Skeletal muscle cell (primary cell): ENCODE measurements at regions not wholly inside any gene's neighbourhood (a gene's known extent, or its start where the extent isn't known, plus 50 kb on each side); places are given as distances from the start of the nearest gene placed in this dataset.
"Not testable (repeated sequence)": the region's sequence is repeated elsewhere in the genome, so short reads cannot be mapped to it uniquely, and the experiment has no call there.

Experiments used
- DNase-seq: peaks from one replicate; pipeline ENCODE4 v3.0.0-alpha.2; 2010; ENCODE audit warnings: low read depth
- H3K4me3 ChIP-seq: 2 replicates; pipeline ENCODE4 v1.5.1; 2011; ENCODE audit warnings: low read depth, mild to moderate bottlenecking, control low read depth, low read length, moderate library complexity

DNA sequence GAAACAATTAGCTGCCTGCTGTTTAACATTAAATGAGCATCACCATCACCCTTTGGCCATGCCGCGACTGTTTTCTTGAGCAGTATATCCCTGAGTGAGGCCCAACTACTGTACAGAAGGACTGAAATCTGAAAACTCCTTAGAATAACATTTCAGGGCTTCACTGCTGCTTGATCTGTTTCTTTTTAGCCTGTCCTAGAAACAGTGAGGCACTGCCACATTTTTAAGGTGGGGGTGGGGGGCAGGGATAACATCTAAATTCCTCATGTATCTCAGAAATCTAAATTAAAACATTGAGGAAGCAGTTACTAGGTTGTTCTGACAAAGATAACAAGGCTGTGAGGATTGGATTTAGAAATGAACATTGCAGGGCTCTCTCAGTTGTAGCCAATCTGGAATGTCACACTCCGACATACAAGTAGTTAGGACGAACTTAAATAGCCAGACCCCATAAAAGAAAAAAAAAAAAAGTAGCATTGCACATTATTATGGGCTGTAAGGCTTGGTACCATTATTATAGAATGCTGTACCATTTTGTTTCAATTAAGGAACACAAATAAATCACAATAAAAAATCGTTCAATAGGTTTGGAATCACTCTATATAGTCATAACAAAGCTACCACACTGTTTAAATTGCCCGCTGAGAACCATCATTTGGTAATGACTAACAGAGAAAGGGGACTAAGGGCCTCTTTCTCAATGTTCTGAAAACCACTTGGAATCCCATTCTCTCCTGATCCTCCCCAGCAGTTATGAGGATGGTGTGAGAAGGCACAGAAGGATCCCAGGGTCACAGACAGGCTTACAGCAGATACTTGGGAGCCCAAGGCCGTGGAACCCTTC is 256.1 kb downstream of the INHBA start:
- DNase-seq, result no peak
- no peak overlapping the region for H3K4me3 ChIP-seq

DNA sequence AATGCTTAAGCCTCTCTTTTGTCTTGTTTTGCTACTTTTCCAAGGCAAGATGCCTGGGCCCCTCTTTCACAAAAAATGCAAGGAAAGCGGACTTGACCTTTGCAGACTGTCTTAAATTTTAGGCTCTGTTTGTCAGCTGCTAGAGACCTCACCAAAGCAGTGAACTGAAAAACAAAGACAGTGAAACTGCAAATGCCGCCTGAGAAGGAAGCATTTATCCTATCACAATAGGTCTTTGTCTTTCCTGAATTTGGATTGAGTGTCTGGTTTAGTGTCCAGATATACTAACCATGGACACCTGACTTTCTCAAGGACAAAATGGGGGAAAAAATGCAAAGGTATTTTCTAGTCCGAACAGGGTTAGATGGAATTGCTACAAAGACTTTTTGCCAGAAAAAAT is 256.9 kb downstream of the INHBA start:
- H3K4me3 ChIP-seq, result no peak overlapping the region
- DNase-seq, result no peak

DNA sequence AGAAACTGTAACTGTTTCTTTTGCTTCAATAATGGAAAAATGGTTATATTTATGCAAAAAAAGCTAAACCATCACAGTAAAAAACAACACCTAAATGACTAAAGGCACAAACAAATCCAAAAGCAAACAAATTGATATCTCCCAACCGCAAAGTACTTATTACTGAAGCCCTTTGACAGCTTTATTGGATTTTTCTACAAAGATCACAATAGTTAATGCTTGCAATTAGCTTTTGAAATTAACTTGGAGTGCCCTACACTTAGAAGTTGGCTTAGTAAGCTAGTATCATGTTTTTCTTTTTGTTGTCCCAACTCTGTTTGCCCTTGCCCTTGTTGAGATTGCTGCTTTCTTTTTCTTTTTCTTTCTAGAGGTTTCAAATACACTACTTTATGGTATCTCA is 257.5 kb downstream of the INHBA start:
- no peak for DNase-seq
- no peak overlapping the region for H3K4me3 ChIP-seq

DNA sequence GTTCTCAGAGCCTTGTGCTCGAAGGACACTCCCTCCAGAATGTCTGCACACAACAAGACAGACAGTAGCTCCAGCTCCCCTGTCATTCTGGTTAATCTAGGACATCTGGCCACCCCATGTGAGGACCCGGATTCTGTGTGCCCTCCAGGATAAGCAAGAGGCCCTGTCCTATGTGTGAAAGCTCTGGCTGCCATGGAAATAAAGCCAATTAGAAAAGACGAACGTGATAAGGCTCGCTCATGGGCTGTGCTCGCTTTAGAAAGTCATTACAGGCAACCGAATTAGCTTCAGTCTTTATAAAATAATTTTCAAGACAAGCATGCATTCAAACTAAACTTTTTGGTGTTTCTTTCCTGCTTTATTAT is 263.4 kb downstream of the INHBA start:
- no peak overlapping the region for H3K4me3 ChIP-seq

DNA sequence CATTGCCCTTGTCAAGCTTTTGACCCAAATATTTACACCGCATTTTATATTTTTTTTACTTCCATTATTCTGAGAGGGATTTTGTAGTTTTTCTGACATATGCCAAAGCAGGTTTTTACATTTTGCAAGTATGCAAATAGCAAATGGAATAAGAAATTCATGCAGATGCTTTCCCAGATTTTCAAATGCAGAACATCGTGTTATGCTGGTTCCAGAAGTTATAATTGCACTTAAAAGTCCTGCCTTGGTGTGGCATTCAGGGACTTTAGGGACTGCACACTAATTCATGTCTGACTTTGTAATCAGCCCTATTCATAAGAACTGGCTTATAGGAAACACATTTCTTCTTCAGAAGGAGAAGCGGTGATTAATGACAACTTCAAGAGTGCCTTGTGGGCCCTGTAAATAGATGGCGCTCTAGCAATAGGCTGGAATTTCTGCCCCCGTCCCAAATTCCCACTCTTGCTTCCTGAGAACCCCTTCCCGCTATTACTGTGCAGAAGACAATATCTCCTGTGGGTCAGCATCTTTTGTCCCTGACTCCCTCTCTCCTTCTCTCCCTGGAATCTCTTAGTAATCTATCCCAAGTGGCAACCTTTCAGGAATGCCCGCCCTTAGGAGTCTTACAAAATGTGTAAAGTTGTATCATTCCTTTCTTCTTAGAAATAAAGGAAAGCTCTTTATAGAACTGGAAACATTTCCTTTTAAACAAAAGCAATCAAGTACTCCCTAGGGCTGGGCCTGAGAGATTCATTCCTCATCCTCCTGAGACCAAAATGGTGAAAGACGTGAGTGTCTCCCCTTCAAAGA is 264.0 kb downstream of the INHBA start:
- H3K4me3 ChIP-seq, result no peak overlapping the region
- no peak for DNase-seq

More for the DNA sequence above, 263.4 kb downstream of the INHBA start:
- no peak for DNase-seq

DNA sequence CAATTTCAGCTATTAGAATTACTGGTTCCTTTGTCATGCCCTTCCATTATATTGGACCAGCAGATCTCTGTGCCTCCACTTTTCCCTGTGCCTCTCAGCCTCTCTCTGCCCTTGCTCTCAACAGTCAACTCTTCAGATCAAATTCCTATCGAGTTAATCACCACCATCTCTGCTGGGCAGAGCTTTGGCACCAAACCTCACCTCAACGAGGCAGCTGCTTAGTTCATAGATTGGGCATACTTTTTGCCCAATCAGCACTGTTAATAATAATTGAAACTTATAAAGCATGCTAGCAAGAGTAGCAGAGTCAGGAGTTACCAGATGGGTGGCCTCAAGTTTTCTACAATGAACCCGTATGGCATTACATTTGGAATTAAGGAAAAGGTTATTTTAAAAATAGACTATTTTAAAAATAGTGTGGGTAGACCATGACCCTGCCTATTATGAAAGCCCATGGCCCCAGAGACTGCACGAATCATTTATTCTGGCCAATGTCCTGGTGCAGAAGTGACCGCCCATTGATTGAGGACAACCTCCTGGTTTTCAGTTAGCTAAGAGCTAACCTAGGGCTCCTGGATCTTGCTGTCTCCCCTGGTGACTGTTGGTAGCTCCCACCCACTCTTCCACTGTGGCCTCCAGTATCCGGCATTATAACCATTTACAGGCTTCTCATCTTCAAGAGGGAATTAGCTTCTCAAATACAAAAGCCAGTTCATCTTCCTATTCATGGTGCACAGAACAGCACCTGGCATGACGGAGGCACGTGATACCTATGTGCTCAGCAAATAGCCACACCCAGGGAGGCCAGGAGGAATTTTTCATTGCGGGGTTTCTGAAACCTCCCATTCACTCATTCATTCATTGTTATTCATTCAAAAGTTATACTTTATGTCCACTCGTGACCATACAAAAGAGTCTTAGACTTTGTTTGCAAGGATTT is 265.4 kb downstream of the INHBA start:
- DNase-seq, result no peak
- no peak overlapping the region for H3K4me3 ChIP-seq

DNA sequence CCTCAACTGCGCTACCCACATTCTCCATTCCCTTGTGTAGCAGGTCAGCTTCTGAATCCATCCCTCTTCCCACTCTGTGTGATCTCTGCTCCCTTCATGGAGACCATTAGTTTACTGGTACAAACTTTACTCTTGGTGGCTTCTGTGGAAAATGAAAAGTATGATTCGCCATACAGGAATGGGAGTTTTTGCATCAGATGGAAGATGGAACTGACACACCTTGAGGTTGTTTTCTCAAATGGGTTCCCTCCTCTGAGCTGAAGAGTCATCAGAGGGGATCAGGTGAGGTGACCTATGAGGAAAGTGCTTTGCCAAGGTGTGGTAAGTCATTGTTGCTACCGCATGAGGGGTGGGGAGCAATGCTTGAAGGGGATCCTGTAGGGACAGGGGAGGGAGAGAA is 266.8 kb downstream of the INHBA start:
- H3K4me3 ChIP-seq, result no peak overlapping the region
- no peak for DNase-seq

DNA sequence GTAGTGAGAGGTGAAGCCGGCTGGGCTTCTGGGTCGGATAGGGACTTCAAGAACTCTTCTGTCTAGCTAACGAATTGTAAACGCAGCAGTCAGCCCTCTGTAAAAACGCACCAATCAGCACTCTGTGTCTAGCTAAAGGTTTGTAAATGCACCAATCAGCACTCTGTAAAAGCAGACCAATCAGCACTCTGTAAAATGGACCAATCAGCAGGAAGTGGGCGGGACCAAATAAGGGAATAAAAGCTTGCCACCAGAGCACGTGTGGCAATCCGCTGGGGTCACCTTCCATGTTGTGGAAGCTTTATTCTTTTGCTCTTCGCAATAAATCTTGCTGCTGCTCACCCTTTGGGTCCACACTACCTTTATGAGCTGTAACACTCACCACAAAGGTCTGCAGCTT is 267.9 kb downstream of the INHBA start:
- not testable (repeated sequence) for DNase-seq, H3K4me3 ChIP-seq

DNA sequence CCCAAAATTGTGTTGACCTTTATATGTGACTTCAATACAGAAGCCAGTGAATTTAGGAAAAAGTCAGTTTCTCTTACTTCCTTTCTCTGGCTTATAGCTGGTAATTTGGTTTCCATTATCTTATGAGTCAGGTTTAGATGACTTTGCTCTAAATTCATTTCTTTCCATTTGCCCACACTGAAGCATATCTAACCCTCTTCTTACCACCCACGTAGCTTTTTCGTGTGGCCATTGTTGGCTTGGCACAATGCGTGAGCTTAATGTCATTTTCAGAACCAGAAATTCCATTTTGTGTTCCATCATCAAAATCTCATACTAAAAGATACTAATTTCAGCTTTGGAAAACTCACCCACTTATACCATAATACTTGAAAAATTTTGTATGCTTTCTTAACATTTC is 271.2 kb downstream of the INHBA start:
- H3K4me3 ChIP-seq, result no peak overlapping the region
- DNase-seq, result no peak

DNA sequence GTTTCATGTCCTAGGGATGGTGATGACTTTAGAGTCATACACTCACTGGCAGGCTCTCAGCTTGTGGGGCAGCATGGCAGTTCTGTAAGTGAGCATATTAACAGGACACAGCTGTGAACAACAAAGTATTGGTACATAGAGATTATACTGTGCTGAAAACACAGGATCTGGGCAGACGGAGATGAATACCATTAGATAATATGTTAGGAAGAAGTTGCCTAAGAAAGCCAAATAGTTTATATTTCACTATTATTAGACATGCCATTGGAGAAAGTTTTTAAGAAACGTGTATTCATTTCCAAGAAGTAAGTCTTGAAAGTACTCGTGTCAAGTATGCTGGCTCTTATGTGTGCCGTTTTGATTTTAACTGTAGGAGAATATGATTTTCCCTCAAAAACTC is 274.5 kb downstream of the INHBA start:
- H3K4me3 ChIP-seq, result no peak overlapping the region
- DNase-seq, result no peak

DNA sequence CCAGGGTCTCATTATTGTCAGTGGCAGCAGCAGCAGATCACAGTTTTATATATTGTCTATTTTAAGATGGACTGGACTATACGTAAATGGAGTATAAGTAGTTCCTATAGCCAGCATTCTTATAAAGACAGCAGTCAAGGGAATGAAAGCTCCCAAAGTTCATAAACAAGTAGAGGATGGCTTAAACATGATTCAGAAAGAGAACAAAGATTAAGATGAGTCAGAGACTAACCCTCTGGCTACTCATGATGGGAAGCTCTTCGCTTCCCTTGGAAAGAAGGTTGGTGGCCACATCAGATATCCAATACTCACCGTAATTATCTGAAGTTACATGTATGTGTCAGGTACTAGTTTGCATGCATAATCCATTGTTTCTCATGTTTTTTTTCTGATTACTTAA is 277.0 kb downstream of the INHBA start:
- no peak overlapping the region for H3K4me3 ChIP-seq
- peak; percentile 70 for DNase-seq

DNA sequence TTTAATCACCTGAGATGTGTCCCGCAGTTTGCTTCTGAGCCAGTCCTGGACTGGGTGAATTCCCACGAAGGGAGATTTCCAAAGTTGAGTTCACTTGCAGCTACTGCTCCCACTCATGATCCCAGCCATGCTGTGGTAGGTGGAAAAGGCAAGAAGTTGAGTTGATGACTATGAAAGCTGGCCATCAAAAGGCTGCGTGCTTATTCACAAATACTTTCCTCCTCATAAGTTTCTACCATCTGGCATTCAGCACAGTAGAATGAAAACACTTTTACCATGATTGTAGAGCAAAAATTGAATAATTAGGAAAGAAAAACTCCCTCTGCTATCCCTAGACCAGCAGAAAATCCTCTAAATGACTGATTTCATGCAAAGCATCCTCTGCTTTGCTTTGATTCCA is 281.8 kb downstream of the INHBA start:
- no peak for DNase-seq
- H3K4me3 ChIP-seq, result no peak overlapping the region

DNA sequence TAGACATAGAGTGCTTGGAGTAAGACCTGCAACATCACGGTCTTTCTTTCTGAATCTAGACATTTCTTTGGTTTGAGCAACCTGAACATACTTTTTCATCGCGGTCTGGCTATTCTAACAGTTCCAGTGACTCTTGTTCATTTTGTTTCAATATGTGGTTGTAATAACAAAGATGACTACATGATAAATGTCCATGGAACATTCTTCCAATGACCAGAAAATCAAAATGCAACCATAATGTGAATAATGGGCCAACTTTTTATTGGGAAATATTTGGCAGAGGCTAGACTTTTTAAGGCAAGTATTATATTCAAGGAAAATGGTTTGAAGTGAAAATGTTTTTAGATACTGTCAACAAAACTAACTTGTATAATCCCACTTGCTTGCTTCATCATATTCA is 282.5 kb downstream of the INHBA start:
- no peak overlapping the region for H3K4me3 ChIP-seq
- DNase-seq, result no peak

DNA sequence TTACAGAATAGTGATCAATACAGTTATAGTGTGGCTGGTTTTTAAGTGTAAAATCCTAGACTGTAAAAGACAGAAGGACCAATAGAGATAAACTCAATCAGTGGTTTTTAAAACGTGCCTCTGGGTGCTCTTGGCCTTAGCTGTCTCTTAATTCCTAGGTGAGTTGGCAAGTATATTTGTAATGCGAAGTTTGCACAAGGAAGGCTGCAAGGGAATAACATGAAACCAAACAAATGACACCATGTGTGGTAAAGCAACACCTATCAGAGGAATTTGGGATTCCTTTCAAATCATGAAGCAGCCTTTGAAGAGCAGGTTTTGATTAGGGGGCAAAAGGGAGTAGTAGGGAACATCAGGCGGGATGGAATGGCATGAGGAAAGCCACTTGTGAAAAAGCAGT is 284.6 kb downstream of the INHBA start:
- no peak for DNase-seq
- no peak overlapping the region for H3K4me3 ChIP-seq

DNA sequence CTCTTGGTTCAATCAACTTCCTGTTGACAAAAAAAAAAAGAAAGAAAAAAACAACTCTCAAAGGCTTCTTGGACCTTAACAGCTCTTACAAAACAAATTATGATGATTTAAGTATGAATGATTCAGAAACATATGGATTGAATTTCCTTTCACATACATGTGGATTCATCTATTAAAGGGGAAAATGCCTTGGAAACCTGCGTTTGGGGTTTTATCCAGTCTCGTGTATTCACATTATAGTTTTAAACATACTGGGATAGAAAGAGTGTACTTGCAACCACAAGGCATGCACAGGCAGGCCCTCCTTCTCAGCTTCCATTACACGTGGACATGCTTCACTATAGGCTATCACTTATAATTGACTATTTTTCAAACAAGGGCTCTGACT is 286.7 kb downstream of the INHBA start:
- no peak for DNase-seq
- H3K4me3 ChIP-seq, result no peak overlapping the region

DNA sequence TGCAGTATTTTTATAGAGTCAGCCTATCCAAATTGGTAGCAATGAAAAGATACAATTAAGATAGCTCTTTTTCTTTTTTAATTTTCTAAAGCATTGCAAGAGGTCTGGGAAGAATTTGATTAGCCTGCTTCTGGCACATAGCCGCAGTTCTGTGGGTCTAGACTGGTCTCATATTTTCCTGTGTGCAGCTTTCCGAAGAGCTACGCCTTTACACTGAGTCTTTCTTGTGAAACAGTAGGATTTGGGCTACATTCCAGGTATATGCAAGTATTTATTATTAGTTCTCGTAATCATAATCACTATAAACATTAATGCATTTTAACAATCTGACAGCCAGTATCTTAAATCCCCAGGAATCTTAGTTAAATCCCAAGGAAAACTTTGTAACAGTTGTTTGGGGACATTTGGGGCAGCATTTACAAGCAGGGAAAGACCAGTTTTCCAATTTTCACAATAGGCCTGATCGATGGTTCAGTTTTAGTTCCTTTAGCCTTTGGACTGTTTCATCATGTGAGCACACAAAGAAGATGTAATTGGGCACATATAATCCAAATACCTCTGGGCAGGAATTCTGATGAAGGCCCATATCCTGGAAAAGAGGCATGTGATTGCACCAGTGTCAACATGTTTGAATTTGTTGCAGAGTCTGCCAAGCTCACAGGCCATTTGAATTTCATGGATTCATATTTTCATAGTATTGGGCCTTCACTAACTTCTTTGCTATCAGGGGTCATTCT is 287.3 kb downstream of the INHBA start:
- no peak overlapping the region for H3K4me3 ChIP-seq
- no peak for DNase-seq

DNA sequence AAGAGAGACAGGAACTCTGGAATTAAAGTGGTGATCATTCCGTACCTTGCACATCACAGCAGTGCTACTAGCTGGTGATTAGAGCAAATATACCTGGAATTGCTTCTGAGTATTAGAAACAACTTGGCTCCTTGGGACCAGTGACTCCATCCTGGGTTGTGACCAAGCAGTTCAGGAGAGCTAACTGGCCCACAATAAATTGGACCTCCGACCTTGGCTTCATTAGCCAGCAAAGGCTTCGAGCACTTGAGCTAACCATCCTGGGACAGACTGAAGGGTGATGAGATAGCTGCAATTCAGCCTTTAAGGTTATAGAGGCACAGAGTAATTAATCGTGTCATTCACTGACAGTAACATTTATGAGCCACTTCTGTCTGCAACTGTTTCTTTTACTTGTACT is 287.8 kb downstream of the INHBA start:
- H3K4me3 ChIP-seq, result no peak overlapping the region

DNA sequence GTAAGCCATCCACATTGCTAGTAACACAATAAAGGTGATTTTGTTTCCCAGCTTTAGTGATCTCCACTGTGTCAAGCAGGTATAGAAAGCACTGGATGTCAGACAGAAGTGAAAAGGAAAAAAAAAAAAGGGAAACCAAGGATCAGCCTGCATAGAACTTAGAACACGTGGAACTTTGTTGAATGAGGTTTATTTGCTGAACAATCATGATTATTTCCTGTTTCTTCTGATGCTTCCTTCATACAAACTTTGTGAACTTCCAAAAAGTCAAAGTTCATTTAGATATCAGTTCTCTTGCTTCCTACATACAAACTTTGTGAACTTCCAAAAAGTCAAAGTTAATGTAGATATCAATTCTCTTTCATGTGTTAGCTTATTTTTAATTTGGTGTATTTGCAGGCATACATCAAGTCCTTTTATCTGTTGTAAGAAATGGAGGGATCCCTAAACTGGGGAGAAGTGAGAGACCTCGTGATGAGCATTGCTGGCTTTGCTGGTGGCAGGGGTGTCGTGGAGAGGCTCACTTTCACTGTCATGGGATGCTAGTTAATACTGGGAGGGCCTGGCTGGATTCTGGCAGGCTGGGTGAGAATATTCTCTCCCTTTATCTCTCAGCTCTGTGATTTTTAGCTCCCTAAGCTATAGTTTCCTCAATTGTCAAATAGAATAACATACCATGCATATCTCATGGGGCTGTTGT is 298.4 kb downstream of the INHBA start:
- DNase-seq, result no peak
- no peak overlapping the region for H3K4me3 ChIP-seq

More for the DNA sequence above, 287.8 kb downstream of the INHBA start:
- DNase-seq, result no peak

DNA sequence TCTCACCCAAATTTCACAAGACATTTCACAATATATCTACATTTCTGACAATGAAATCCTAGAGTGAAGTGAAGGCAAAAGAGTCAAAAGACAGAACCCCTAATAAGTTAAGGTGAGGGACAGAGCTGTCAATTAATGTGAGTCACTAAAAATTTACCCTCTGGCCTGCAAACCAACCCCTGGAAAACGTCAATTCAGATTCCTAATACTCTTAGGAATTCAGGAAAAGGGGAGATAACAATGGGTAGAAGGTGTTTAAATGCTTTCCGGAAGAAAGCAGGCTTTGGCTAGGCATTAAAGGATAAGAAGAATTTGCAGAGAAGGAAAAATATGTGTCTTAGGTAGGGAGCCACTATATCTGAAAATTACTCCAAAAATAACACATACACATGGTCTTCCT is 299.6 kb downstream of the INHBA start:
- H3K4me3 ChIP-seq, result no peak overlapping the region
- no peak for DNase-seq
